Liver (tissue), 8 donors: ENCODE measurements at regions not wholly inside any gene's neighbourhood (a gene's known extent, or its start where the extent isn't known, plus 50 kb on each side); places are given as distances from the start of the nearest gene placed in this dataset.

Experiments used
- DNase-seq: peaks from one replicate; pipeline ENCODE4 v3.0.0-alpha.2; 2017; ENCODE audit warnings: low spot score
- H3K27ac ChIP-seq, 2 donors: one replicate each; pipeline ENCODE4 v1.7.0; 2013; ENCODE audit warnings: inconsistent platforms in 2 of 2, low read length in 2 of 2, control low read depth in 1 of 2, low read depth in 1 of 2, mild to moderate bottlenecking in 1 of 2
- H3K27me3 ChIP-seq, 4 donors: one replicate each; pipeline versions ENCODE4 v1.6.1 to v1.7.0; 2013; ENCODE audit warnings: low read length in 3 of 4, inconsistent platforms in 1 of 4, mild to moderate bottlenecking in 1 of 4, moderate library complexity in 1 of 4; ENCODE audit not compliant: control insufficient read depth in 4 of 4, insufficient read depth in 4 of 4
- H3K36me3 ChIP-seq, 4 donors: one replicate each; pipeline versions ENCODE4 v1.6.1 to v1.7.0; 2013; ENCODE audit warnings: low read length in 3 of 4, mild to moderate bottlenecking in 3 of 4, low read depth in 1 of 4, moderate library complexity in 1 of 4; ENCODE audit not compliant: control insufficient read depth in 4 of 4, insufficient read depth in 3 of 4
- H3K4me1 ChIP-seq, 4 donors: one replicate each; pipeline versions ENCODE4 v1.6.1 to v1.7.0; 2013; ENCODE audit warnings: low read length in 3 of 4, mild to moderate bottlenecking in 3 of 4, moderate library complexity in 1 of 4; ENCODE audit not compliant: control insufficient read depth in 4 of 4, insufficient read depth in 4 of 4
- H3K4me3 ChIP-seq, 3 donors: one replicate each; pipeline versions ENCODE4 v1.6.1 to v1.7.0; 2013; ENCODE audit warnings: low read length in 3 of 3, control low read depth in 1 of 3, low read depth in 1 of 3, mild to moderate bottlenecking in 1 of 3
- H3K9ac ChIP-seq, 2 donors: one replicate each; pipeline ENCODE4 v1.7.0; 2013; ENCODE audit warnings: low read length in 2 of 2, mild to moderate bottlenecking in 2 of 2, moderate library complexity in 2 of 2, control low read depth in 1 of 2, low read depth in 1 of 2
- H3K9me3 ChIP-seq, 4 donors: one replicate each; pipeline versions ENCODE4 v1.6.1 to v1.7.0; 2013; ENCODE audit warnings: low read length in 3 of 4; ENCODE audit not compliant: control insufficient read depth in 4 of 4
- EGR1 ChIP-seq, 2 donors: IDR thresholded peaks; 2 replicates each; pipeline ENCODE4 v1.6.1; 2016 to 2018; ENCODE audit warnings: antibody characterized with exemption in 2 of 2, low read depth in 2 of 2
- FOXA1 ChIP-seq: IDR thresholded peaks from 2 replicates; pipeline ENCODE4 v1.6.1; 2016; ENCODE audit warnings: antibody characterized with exemption
- FOXA2 ChIP-seq: IDR thresholded peaks from 2 replicates; pipeline ENCODE4 v1.6.1; 2016; ENCODE audit warnings: antibody characterized with exemption
- GABPA ChIP-seq, 2 donors: IDR thresholded peaks in 1 of 2; conservative IDR thresholded peaks in 1 of 2; 2 replicates each; pipeline ENCODE4 v1.6.1; 2016; ENCODE audit warnings: antibody characterized with exemption in 2 of 2, mild to moderate bottlenecking in 1 of 2, moderate library complexity in 1 of 2
- HNF4A ChIP-seq, 2 donors: conservative IDR thresholded peaks; 2 replicates each; pipeline ENCODE4 v1.6.1; 2016; ENCODE audit warnings: antibody characterized with exemption in 2 of 2, mild to moderate bottlenecking in 2 of 2
- HNF4G ChIP-seq: IDR thresholded peaks from 2 replicates; pipeline ENCODE4 v1.6.1; 2016; ENCODE audit warnings: antibody characterized with exemption
- JUND ChIP-seq, 2 donors: IDR thresholded peaks; 2 replicates each; pipeline ENCODE4 v1.6.1; 2016; ENCODE audit warnings: antibody characterized with exemption in 2 of 2
- NR2F2 ChIP-seq: IDR thresholded peaks from 2 replicates; pipeline ENCODE4 v1.6.1; 2016; ENCODE audit warnings: antibody characterized with exemption
- RAD21 ChIP-seq, 2 donors: IDR thresholded peaks; 2 replicates each; pipeline ENCODE4 v1.6.1; 2016; ENCODE audit warnings: antibody characterized with exemption in 2 of 2, mild to moderate bottlenecking in 2 of 2
- RXRA ChIP-seq, 2 donors: IDR thresholded peaks; 2 replicates each; pipeline ENCODE4 v1.6.1; 2017 to 2018; ENCODE audit warnings: antibody characterized with exemption in 2 of 2, mild to moderate bottlenecking in 1 of 2
- SP1 ChIP-seq: IDR thresholded peaks from 2 replicates; pipeline ENCODE4 v1.6.1; 2018; ENCODE audit warnings: antibody characterized with exemption, mild to moderate bottlenecking
- TAF1 ChIP-seq: conservative IDR thresholded peaks from 2 replicates; pipeline ENCODE4 v1.6.1; 2016; ENCODE audit warnings: antibody characterized with exemption, mild to moderate bottlenecking
- YY1 ChIP-seq: IDR thresholded peaks from 2 replicates; pipeline ENCODE4 v1.6.1; 2016; ENCODE audit warnings: antibody characterized with exemption, mild to moderate bottlenecking
- WGBS: extraction: QIAGEN DNeasy Blood & Tissue Kit; methylation state at CpG from one replicate; pipeline ENCODE4 v1.1.7; 2013; 5-methylcytosine and 5-hydroxymethylcytosine counted together
- TF ChIP-seq, protein P1 (sequence below): IDR thresholded peaks from 2 replicates; pipeline ENCODE4 v1.6.1; 2016; ENCODE audit warnings: antibody characterized with exemption
- TF ChIP-seq, protein P2 (sequence below): fragments of 150-350 bp; IDR thresholded peaks from 2 replicates; pipeline ENCODE4 v1.5.1; 2017; ENCODE audit warnings: improper control_type of control experiment, low read depth, low read length; ENCODE audit not compliant: missing input control
- TF ChIP-seq, protein P3 (sequence below): IDR thresholded peaks from 2 replicates; pipeline ENCODE4 v1.6.1; 2016; ENCODE audit warnings: antibody characterized with exemption, mild to moderate bottlenecking
- TF ChIP-seq, protein P4 (sequence below): IDR thresholded peaks from 2 replicates; pipeline ENCODE4 v1.6.1; 2016; ENCODE audit warnings: antibody characterized with exemption
- TF ChIP-seq, protein P5 (sequence below): IDR thresholded peaks from 2 replicates; pipeline ENCODE4 v1.6.1; 2016; ENCODE audit warnings: antibody characterized with exemption
- donor health status: healthy.
- donor health status: healthy.
- donor health status: healthy.
- donor health status: healthy.
- donor health status: healthy.

DNA sequence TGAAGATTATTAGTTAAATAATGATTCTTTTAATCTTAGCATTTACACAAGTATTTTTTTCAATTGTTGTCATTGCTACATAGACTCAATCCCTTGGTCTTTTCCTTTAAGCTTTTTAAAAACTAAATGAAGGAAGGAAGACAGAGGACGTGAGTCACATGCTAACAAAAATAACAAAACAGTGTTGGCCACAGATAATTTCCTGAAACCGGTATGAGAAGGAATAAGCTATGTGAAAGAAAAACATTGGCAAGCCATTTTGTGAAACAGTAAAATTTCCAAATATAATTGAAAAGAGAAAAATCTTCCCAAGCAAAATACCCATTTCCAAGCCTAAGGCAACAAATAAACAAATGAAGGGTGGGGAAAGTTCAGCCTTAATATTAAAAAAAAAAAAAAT lies 223.0 kb downstream of the AHR start:
- Histone ChIP-seq H3K27me3 (no peaks in the 10 kb centered on the region), H3K27ac (no peak overlapping the region), H3K4me1 (peaks cover 0 to 15% (median 13%) of the 10 kb centered on the region in 4 donors), H3K9ac (no peak overlapping the region), H3K36me3 (no peaks in the 10 kb centered on the region), H3K9me3 (no peaks in the 10 kb centered on the region), H3K4me3 (no peak overlapping the region)
- WGBS, result 28% methylated on average over 2 of the region's 2 CpGs
- no peak for DNase-seq
- no peak for TF ChIP-seq RAD21 (IDR thresholded peaks at IDR 0.05)
- TF ChIP-seq YY1, result peak; percentile 59

DNA sequence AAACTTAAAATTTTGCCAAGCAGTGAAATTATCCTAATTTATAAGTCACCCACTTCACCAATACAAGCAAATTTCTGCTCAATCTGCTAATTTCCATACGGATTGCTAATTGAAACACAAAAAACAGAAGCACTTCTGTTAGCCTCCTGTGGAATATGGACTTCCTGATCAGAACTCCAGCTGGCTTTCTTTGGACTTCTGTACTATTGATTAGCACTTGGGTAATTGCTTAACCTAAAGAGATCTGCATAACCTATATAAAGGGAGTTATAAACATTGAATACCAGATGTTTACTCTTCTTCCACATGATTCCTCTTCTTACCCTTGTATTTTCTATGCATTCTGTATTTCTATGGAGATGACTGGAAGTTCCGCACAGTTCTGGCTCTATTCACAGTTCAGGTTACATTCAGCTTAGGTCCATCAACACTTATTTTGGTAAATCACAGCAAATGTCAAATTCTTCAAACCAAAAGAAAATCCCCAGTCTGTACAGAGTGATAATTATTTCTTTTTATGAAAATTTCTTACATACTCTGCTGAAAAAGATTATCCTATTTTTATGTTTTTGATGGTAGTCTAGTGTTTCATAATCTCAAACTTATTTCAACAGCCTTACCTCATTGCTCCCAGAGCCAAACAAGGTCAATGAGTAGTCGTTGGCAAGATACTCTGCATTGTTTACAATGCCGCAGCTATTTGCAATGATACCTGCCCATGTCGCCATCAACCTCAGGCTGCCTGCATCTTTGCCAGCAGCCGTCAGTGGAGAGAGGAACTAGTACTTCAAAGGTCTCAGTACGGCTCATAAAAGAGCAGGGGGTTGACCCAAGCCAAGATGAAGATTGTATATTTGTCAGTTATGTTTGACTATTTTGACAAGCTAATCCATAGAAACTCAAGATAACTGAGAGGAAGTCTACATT lies 225.6 kb downstream of the AHR start:
- Histone ChIP-seq H3K27ac (peak overlapping the region; percentile 89 to 94), H3K4me1 (peaks cover 0 to 15% (median 13%) of the 10 kb centered on the region in 4 donors), H3K4me3 (peak overlapping the region in 1 of 3 donors; percentile 14), H3K9me3 (no peaks in the 10 kb centered on the region), H3K27me3 (no peaks in the 10 kb centered on the region), H3K9ac (peak overlapping the region in 1 of 2 donors; percentile 85), H3K36me3 (no peaks in the 10 kb centered on the region)
- TF ChIP-seq SP1, result peak; percentile 73
- TF ChIP-seq TAF1, result no peak
- TF ChIP-seq, protein P1, sequence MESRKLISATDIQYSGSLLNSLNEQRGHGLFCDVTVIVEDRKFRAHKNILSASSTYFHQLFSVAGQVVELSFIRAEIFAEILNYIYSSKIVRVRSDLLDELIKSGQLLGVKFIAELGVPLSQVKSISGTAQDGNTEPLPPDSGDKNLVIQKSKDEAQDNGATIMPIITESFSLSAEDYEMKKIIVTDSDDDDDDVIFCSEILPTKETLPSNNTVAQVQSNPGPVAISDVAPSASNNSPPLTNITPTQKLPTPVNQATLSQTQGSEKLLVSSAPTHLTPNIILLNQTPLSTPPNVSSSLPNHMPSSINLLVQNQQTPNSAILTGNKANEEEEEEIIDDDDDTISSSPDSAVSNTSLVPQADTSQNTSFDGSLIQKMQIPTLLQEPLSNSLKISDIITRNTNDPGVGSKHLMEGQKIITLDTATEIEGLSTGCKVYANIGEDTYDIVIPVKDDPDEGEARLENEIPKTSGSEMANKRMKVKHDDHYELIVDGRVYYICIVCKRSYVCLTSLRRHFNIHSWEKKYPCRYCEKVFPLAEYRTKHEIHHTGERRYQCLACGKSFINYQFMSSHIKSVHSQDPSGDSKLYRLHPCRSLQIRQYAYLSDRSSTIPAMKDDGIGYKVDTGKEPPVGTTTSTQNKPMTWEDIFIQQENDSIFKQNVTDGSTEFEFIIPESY, result peak; percentile 60
- TF ChIP-seq, protein P2, sequence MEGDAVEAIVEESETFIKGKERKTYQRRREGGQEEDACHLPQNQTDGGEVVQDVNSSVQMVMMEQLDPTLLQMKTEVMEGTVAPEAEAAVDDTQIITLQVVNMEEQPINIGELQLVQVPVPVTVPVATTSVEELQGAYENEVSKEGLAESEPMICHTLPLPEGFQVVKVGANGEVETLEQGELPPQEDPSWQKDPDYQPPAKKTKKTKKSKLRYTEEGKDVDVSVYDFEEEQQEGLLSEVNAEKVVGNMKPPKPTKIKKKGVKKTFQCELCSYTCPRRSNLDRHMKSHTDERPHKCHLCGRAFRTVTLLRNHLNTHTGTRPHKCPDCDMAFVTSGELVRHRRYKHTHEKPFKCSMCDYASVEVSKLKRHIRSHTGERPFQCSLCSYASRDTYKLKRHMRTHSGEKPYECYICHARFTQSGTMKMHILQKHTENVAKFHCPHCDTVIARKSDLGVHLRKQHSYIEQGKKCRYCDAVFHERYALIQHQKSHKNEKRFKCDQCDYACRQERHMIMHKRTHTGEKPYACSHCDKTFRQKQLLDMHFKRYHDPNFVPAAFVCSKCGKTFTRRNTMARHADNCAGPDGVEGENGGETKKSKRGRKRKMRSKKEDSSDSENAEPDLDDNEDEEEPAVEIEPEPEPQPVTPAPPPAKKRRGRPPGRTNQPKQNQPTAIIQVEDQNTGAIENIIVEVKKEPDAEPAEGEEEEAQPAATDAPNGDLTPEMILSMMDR, result no peak
- TF ChIP-seq FOXA1, result peak; percentile 95
- TF ChIP-seq EGR1 (IDR thresholded peaks at IDR 0.05; ENCODE audit: low read depth in 2 of 2), result peak in 1 of 2 donors; percentile 42
- peak; percentile 76 for TF ChIP-seq YY1
- TF ChIP-seq JUND (IDR thresholded peaks at IDR 0.05), result peak; percentile 88 to 92
- peak; percentile 74 for TF ChIP-seq HNF4G
- TF ChIP-seq GABPA (IDR thresholded peaks at IDR 0.05 in 1 of 2, conservative IDR thresholded peaks at IDR 0.05 in 1 of 2), result no peak
- TF ChIP-seq HNF4A (conservative IDR thresholded peaks at IDR 0.05), result peak; percentile 92 to 95
- TF ChIP-seq NR2F2, result peak; percentile 49
- TF ChIP-seq, protein P3, sequence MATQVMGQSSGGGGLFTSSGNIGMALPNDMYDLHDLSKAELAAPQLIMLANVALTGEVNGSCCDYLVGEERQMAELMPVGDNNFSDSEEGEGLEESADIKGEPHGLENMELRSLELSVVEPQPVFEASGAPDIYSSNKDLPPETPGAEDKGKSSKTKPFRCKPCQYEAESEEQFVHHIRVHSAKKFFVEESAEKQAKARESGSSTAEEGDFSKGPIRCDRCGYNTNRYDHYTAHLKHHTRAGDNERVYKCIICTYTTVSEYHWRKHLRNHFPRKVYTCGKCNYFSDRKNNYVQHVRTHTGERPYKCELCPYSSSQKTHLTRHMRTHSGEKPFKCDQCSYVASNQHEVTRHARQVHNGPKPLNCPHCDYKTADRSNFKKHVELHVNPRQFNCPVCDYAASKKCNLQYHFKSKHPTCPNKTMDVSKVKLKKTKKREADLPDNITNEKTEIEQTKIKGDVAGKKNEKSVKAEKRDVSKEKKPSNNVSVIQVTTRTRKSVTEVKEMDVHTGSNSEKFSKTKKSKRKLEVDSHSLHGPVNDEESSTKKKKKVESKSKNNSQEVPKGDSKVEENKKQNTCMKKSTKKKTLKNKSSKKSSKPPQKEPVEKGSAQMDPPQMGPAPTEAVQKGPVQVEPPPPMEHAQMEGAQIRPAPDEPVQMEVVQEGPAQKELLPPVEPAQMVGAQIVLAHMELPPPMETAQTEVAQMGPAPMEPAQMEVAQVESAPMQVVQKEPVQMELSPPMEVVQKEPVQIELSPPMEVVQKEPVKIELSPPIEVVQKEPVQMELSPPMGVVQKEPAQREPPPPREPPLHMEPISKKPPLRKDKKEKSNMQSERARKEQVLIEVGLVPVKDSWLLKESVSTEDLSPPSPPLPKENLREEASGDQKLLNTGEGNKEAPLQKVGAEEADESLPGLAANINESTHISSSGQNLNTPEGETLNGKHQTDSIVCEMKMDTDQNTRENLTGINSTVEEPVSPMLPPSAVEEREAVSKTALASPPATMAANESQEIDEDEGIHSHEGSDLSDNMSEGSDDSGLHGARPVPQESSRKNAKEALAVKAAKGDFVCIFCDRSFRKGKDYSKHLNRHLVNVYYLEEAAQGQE, result peak; percentile 40
- TF ChIP-seq, protein P4, sequence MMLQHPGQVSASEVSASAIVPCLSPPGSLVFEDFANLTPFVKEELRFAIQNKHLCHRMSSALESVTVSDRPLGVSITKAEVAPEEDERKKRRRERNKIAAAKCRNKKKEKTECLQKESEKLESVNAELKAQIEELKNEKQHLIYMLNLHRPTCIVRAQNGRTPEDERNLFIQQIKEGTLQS, result peak; percentile 77
- TF ChIP-seq, protein P5, sequence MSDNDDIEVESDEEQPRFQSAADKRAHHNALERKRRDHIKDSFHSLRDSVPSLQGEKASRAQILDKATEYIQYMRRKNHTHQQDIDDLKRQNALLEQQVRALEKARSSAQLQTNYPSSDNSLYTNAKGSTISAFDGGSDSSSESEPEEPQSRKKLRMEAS, result peak; percentile 41
- TF ChIP-seq FOXA2, result peak; percentile 97
- peak; percentile 94 to 96 for TF ChIP-seq RXRA (IDR thresholded peaks at IDR 0.05)
- TF ChIP-seq RAD21 (IDR thresholded peaks at IDR 0.05), result peak; percentile 48 to 76
- WGBS, result 23% methylated on average over 7 of the region's 7 CpGs
- no peak for DNase-seq
